ENCODE measurements at regions not wholly inside any gene's neighbourhood (a gene's known extent, or its start where the extent isn't known, plus 50 kb on each side); places are given as distances from the start of the nearest gene placed in this dataset.
A peak's percentile ranks its signal among the peaks of the same experiment; 100 is the strongest.

- peak in 1 of 2 experiments; percentile 51; a peak in 3 of 4 replicates for TF ChIP-seq RAD21 (IDR thresholded peaks at IDR 0.05 in 1 of 2, conservative IDR thresholded peaks at IDR 0.05 in 1 of 2; ENCODE audit: low read depth in 2 of 2, low read length in 2 of 2)
- TF ChIP-seq CREB1 (IDR thresholded peaks at IDR 0.05) = peak; percentile 63
These were observed 140.5 kb upstream of the CADPS start (continued) for GRCh38 chr3:63015614-63016309.
